ENCODE measurements at regions not wholly inside any gene's neighbourhood (a gene's known extent, or its start where the extent isn't known, plus 50 kb on each side); places are given as distances from the start of the nearest gene placed in this dataset.
"Not testable (repeated sequence)": the region's sequence is repeated elsewhere in the genome, so short reads cannot be mapped to it uniquely, and the experiment has no call there.

DNA sequence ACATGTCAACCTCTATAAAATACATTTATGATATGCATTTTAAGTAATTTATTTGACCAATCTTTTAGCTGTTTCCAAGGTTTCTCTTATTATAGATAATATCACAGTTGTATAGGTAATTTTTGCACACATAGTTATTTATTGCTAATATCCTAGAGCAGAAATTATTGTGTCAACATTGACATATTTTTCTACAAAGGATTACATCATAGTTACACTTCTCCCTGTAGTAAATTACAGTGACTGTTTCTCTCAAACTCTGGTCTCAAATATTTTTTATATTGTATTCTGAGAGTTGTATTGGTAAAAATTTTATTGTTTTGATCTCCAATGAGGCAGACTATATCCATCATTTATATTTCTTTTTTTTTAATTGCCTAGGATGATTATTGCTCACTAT lies 714.4 kb upstream of the CDH6 start:
- ATAC-seq (ENCODE audit: low FRiP score) (no peak), DNase-seq (ENCODE audit: low spot score) (no peak)
- TF ChIP-seq, protein P1, sequence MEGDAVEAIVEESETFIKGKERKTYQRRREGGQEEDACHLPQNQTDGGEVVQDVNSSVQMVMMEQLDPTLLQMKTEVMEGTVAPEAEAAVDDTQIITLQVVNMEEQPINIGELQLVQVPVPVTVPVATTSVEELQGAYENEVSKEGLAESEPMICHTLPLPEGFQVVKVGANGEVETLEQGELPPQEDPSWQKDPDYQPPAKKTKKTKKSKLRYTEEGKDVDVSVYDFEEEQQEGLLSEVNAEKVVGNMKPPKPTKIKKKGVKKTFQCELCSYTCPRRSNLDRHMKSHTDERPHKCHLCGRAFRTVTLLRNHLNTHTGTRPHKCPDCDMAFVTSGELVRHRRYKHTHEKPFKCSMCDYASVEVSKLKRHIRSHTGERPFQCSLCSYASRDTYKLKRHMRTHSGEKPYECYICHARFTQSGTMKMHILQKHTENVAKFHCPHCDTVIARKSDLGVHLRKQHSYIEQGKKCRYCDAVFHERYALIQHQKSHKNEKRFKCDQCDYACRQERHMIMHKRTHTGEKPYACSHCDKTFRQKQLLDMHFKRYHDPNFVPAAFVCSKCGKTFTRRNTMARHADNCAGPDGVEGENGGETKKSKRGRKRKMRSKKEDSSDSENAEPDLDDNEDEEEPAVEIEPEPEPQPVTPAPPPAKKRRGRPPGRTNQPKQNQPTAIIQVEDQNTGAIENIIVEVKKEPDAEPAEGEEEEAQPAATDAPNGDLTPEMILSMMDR (IDR thresholded peaks at IDR 0.05): no peak

- TF ChIP-seq, protein P1 (IDR thresholded peaks at IDR 0.05): no peak
- ATAC-seq (ENCODE audit: low FRiP score) (no peak), DNase-seq (ENCODE audit: low spot score) (no peak)
Measured at GRCh38 chr5:30475429-30475828, 718.1 kb upstream of the CDH6 start.

GRCh38 chr5:30469691-30470090 lies 723.8 kb upstream of the CDH6 start:
- TF ChIP-seq, protein P1 (IDR thresholded peaks at IDR 0.05): no peak
- DNase-seq (ENCODE audit: low spot score) (no peak), ATAC-seq (ENCODE audit: low FRiP score) (no peak)

DNA sequence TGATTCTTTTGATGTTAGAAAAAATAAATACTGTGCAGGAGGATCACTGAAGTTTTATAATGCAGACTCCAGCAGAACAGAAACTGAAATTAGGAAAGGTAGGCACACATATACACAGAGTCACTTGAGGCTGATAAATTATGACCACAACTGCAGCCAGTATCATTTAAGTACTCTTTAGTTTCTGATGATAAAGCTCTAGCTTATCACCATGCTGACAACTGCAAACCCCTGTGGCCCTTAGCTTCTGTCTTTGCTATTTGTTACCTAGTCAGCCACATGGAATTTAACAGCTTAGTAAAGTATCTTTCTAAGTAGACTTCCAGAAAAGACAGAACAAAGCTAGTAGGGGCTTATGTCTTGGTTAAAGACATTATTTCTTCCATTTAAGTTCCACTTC lies 734.8 kb upstream of the CDH6 start:
- TF ChIP-seq, protein P1 (IDR thresholded peaks at IDR 0.05): no peak
- no peak for DNase-seq (ENCODE audit: low spot score)
- no peak for ATAC-seq (ENCODE audit: low FRiP score)

DNA sequence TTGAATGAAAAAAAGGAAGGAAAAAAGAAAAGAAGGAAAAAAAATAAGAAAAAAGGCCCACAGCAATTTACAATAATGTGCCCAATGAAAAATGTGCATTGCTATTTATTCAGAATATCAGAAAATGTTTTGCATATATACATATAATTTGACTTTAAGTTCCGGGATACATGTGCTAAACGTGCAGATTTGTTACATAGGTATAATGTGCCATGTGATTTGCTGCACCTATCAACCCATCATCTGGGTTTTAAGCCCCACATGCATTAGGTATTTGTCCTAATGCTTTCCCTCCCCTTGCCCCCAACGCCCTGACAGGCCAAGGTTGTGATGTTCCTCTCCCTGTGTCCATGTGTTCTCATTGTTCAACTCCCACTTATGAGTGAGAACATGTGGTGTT lies 738.0 kb upstream of the CDH6 start:
- not testable (repeated sequence) for ATAC-seq (ENCODE audit: low FRiP score); DNase-seq (ENCODE audit: low spot score)

GRCh38 chr5:30453168-30453567 lies 740.3 kb upstream of the CDH6 start:
- TF ChIP-seq, protein P1 (IDR thresholded peaks at IDR 0.05): no peak
- ATAC-seq (ENCODE audit: low FRiP score) (no peak), DNase-seq (ENCODE audit: low spot score) (no peak)

- no peak for DNase-seq (ENCODE audit: low spot score)
- ATAC-seq (ENCODE audit: low FRiP score): no peak
- TF ChIP-seq, protein P1 (IDR thresholded peaks at IDR 0.05): no peak
Measured at GRCh38 chr5:30450153-30450552, 743.3 kb upstream of the CDH6 start.

DNA sequence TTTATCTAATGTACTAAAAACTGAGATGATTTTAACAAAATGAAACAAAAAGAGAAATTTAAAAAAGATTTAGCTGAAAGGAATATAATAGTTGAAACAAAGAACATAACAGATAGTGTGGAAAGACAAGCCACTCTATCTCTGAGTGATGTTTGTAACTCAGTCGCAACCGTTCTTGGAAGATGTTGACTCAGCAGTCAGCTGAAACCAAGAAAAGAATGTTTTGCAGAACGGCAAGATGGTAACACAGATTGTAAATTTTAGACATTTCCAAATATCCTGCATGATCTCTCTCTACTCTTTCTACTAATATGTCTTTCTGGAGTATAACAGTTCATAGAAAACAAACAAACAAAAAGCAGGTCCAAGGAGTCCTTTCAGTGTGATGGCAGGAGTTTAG lies 746.1 kb upstream of the CDH6 start:
- no peak for ATAC-seq (ENCODE audit: low FRiP score)
- no peak for DNase-seq (ENCODE audit: low spot score)
- TF ChIP-seq, protein P1 (IDR thresholded peaks at IDR 0.05): no peak
